22Rv1 (cell line): ENCODE measurements at regions not wholly inside any gene's neighbourhood (a gene's known extent, or its start where the extent isn't known, plus 50 kb on each side); places are given as distances from the start of the nearest gene placed in this dataset.

ENCODE experiments used
- H3K27ac ChIP-seq: fragments of 450-650 bp; 2 replicates; pipeline ENCODE4 v1.5.1; 2017
- ZFX ChIP-seq: fragments of 450-650 bp; IDR thresholded peaks from 2 replicates; pipeline ENCODE4 v1.6.1; 2017; ENCODE audit warnings: antibody characterized with exemption, borderline replicate concordance
- TF ChIP-seq, protein P1 (sequence below): fragments of 450-650 bp; IDR thresholded peaks from 2 replicates; pipeline ENCODE4 v1.5.1; 2017; ENCODE audit warnings: mild to moderate bottlenecking

DNA sequence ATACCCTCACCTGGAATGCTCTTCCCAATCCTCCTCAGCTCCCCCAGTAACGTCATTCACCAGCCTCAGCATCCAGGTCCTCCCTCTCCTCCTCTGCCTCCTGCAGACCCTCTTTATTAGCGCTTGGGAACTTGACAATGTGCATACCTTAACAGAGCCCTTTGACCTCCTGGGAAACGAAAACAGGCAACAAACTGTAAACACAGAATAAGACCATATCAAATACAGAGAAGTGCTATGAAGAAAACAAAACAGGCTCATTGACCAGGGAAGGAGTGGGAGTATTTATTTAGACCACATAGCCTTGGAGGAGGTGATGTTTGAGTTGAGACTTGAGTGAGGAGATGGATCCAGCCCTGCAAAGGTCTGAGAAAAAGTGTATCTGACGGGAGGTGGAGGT is 107.9 kb upstream of the SLC7A1 start:
- H3K27ac ChIP-seq = no peak overlapping the region
- no peak for TF ChIP-seq ZFX
- TF ChIP-seq, protein P1, sequence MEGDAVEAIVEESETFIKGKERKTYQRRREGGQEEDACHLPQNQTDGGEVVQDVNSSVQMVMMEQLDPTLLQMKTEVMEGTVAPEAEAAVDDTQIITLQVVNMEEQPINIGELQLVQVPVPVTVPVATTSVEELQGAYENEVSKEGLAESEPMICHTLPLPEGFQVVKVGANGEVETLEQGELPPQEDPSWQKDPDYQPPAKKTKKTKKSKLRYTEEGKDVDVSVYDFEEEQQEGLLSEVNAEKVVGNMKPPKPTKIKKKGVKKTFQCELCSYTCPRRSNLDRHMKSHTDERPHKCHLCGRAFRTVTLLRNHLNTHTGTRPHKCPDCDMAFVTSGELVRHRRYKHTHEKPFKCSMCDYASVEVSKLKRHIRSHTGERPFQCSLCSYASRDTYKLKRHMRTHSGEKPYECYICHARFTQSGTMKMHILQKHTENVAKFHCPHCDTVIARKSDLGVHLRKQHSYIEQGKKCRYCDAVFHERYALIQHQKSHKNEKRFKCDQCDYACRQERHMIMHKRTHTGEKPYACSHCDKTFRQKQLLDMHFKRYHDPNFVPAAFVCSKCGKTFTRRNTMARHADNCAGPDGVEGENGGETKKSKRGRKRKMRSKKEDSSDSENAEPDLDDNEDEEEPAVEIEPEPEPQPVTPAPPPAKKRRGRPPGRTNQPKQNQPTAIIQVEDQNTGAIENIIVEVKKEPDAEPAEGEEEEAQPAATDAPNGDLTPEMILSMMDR = no peak

GRCh38 chr13:29702912-29703351 is 107.4 kb upstream of the SLC7A1 start:
- H3K27ac ChIP-seq = no peak overlapping the region
- TF ChIP-seq ZFX = no peak
- TF ChIP-seq, protein P1 = no peak

- TF ChIP-seq, protein P1 = no peak
- no peak for TF ChIP-seq ZFX
- H3K27ac ChIP-seq = no peak overlapping the region
These were observed 102.6 kb upstream of the SLC7A1 start for GRCh38 chr13:29698106-29698505.

DNA sequence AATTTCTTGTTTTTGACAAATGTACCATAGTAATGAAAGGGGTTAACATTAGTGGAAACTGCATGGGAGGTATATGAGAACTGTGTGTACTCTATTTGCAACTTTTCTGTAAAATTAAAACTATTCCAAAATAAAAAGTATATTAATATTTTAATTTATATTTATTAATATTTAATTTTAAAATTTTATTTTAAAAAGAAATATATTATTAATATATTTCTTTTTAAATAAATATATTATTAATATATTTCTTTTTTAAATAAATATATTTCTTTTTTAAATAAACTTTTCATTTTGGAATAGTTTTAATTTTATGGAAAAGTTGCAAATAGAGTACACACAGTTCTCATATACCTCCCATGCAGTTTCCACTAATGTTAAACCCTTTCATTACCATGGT is 101.1 kb upstream of the SLC7A1 start:
- TF ChIP-seq ZFX = no peak
- TF ChIP-seq, protein P1 = no peak
- no peak overlapping the region for H3K27ac ChIP-seq

- TF ChIP-seq, protein P1 = peak; percentile 12; the same call in 1 of the 2 replicates
- TF ChIP-seq ZFX = no peak
- H3K27ac ChIP-seq = no peak overlapping the region
These were observed 97.9 kb upstream of the SLC7A1 start for GRCh38 chr13:29693275-29693945.

DNA sequence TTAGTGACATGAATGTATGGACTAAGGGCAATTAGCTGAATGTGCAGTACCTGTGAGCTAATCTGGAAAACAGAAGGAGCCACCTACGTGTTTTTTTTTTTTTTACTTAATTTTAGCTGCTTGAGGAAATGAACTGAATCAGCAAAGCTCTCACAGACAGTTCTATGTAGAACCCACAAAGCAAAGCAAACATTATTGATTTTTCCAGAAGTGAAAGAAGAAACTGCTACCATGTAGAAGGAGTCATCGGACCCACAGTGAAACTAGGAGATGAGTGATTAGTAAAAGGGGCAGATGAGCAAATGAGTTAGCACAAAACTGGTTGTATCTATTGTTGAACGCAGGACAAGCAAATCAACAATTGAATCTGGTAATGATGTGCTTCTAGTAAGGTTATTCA is 94.1 kb upstream of the SLC7A1 start:
- no peak overlapping the region for H3K27ac ChIP-seq
- no peak for TF ChIP-seq ZFX
- TF ChIP-seq, protein P1 = no peak

- TF ChIP-seq, protein P1 = no peak
- no peak for TF ChIP-seq ZFX
- H3K27ac ChIP-seq = no peak overlapping the region
These were observed 92.7 kb upstream of the SLC7A1 start for GRCh38 chr13:29688193-29688592.
